ENCODE measurements at regions not wholly inside any gene's neighbourhood (a gene's known extent, or its start where the extent isn't known, plus 50 kb on each side); places are given as distances from the start of the nearest gene placed in this dataset.

GRCh38 chr6:71527886-71528285 is 239.3 kb downstream of the OGFRL1 start:
- no peak for TF ChIP-seq CTCF (IDR thresholded peaks at IDR 0.05)
- DNase-seq = peak in 1 of 3 donors; percentile 0
- 100% methylated on average over 1 of the region's 1 CpG for WGBS (ENCODE audit: insufficient coverage)
- peaks cover 10% of the 10 kb centered on the region for H3K4me1 Mint-ChIP-seq
- H3K36me3 Mint-ChIP-seq = no peaks in the 10 kb centered on the region
- Histone ChIP-seq H3K4me1 (ENCODE audit: control insufficient read depth in 1 of 2, insufficient read depth in 2 of 2, low read length in 2 of 2) (peaks cover 6 to 10% of the 10 kb centered on the region in 2 donors), H3K79me2 (ENCODE audit: insufficient read depth, low read length) (no peaks in the 10 kb centered on the region), H3K4me2 (replicated peaks; ENCODE audit: extremely low read depth, low read length, poor library complexity, severe bottlenecking) (no peak overlapping the region), H2AFZ (ENCODE audit: insufficient read depth, low read depth, low read length, poor library complexity, severe bottlenecking) (no peak overlapping the region), H3K36me3 (replicated peaks in 1 of 2; ENCODE audit: control insufficient read depth in 1 of 2, insufficient read depth in 2 of 2, low read length in 2 of 2) (no peaks in the 10 kb centered on the region), H3K27ac (ENCODE audit: low read depth in 1 of 2, low read length in 2 of 2) (no peak overlapping the region), H3K9ac (ENCODE audit: insufficient read depth, low read length, poor library complexity, severe bottlenecking) (no peak overlapping the region), H3K4me3 (replicated peaks in 1 of 3; ENCODE audit: low read depth in 2 of 3, low read length in 3 of 3) (no peak overlapping the region), H3K27me3 (ENCODE audit: control insufficient read depth in 2 of 2, insufficient read depth in 2 of 2, low read length in 2 of 2) (no peaks in the 10 kb centered on the region), H3K9me3 (replicated peaks in 1 of 2; ENCODE audit: control insufficient read depth in 1 of 2, insufficient read depth in 1 of 2, low read length in 2 of 2) (no peaks in the 10 kb centered on the region), H4K20me1 (ENCODE audit: insufficient read depth, low read length) (no peaks in the 10 kb centered on the region)
- H3K27ac Mint-ChIP-seq = peak overlapping the region in 1 of 7 donors; percentile 21
- H3K4me3 Mint-ChIP-seq = no peak overlapping the region
- H3K9me3 Mint-ChIP-seq = peaks cover 0 to 1% (median 0%) of the 10 kb centered on the region in 7 donors
- intact Hi-C loops (cut with micrococcal nuclease) = no loop called here
- peaks cover 0 to 5% (median 0%) of the 10 kb centered on the region in 3 donors for H3K27me3 Mint-ChIP-seq (ENCODE audit: low read depth in 3 of 3)

- no peak for TF ChIP-seq CTCF (IDR thresholded peaks at IDR 0.05)
- Mint-ChIP-seq H3K4me1 (peaks cover 10% of the 10 kb centered on the region), H3K4me3 (no peak overlapping the region), H3K9me3 (peaks cover 0 to 1% (median 0%) of the 10 kb centered on the region in 7 donors), H3K27ac (no peak overlapping the region), H3K27me3 (ENCODE audit: low read depth in 3 of 3) (peaks cover 0 to 3% (median 0%) of the 10 kb centered on the region in 3 donors), H3K36me3 (no peaks in the 10 kb centered on the region)
- Histone ChIP-seq H3K9ac (ENCODE audit: insufficient read depth, low read length, poor library complexity, severe bottlenecking) (no peak overlapping the region), H3K4me1 (ENCODE audit: control insufficient read depth in 1 of 2, insufficient read depth in 2 of 2, low read length in 2 of 2) (peaks cover 6 to 10% of the 10 kb centered on the region in 2 donors), H3K27ac (ENCODE audit: low read depth in 1 of 2, low read length in 2 of 2) (no peak overlapping the region), H3K36me3 (replicated peaks in 1 of 2; ENCODE audit: control insufficient read depth in 1 of 2, insufficient read depth in 2 of 2, low read length in 2 of 2) (no peaks in the 10 kb centered on the region), H3K9me3 (replicated peaks in 1 of 2; ENCODE audit: control insufficient read depth in 1 of 2, insufficient read depth in 1 of 2, low read length in 2 of 2) (no peaks in the 10 kb centered on the region), H4K20me1 (ENCODE audit: insufficient read depth, low read length) (no peaks in the 10 kb centered on the region), H3K4me2 (replicated peaks; ENCODE audit: extremely low read depth, low read length, poor library complexity, severe bottlenecking) (no peak overlapping the region), H3K79me2 (ENCODE audit: insufficient read depth, low read length) (no peaks in the 10 kb centered on the region), H3K27me3 (ENCODE audit: control insufficient read depth in 2 of 2, insufficient read depth in 2 of 2, low read length in 2 of 2) (no peaks in the 10 kb centered on the region), H2AFZ (ENCODE audit: insufficient read depth, low read depth, low read length, poor library complexity, severe bottlenecking) (no peak overlapping the region), H3K4me3 (replicated peaks in 1 of 3; ENCODE audit: low read depth in 2 of 3, low read length in 3 of 3) (no peak overlapping the region)
- no peak for DNase-seq
- intact Hi-C loops (cut with micrococcal nuclease) = no loop called here
- WGBS (ENCODE audit: insufficient coverage) = no CpG with 5 or more reads among the region's 2 CpGs
Measured at GRCh38 chr6:71529026-71529425, 240.4 kb downstream of the OGFRL1 start.

Measured in CD14-positive monocyte (primary cell).